ENCODE measurements at regions not wholly inside any gene's neighbourhood (a gene's known extent, or its start where the extent isn't known, plus 50 kb on each side); places are given as distances from the start of the nearest gene placed in this dataset.
"Not testable (repeated sequence)": the region's sequence is repeated elsewhere in the genome, so short reads cannot be mapped to it uniquely, and the experiment has no call there.

- no peak for DNase-seq
Measured at GRCh38 chr12:102344691-102345090, 135.7 kb downstream of the IGF1 start.

GRCh38 chr12:102343361-102344121 is 136.8 kb downstream of the IGF1 start:
- no peak for DNase-seq

- no peak for DNase-seq
Measured at GRCh38 chr12:102342281-102343006, 137.9 kb downstream of the IGF1 start.

GRCh38 chr12:102334765-102335164 is 137.1 kb upstream of the PMCH start:
- no peak for DNase-seq

GRCh38 chr12:102331419-102331818 is 133.8 kb upstream of the PMCH start:
- DNase-seq: no peak

GRCh38 chr12:102329883-102330282 is 132.2 kb upstream of the PMCH start:
- no peak for DNase-seq

- DNase-seq: no peak
Measured at GRCh38 chr12:102326982-102327381, 129.3 kb upstream of the PMCH start.

GRCh38 chr12:102325108-102325507 is 127.5 kb upstream of the PMCH start:
- DNase-seq: not testable (repeated sequence)

- DNase-seq: no peak
Measured at GRCh38 chr12:102323799-102324198, 126.2 kb upstream of the PMCH start.

- no peak for DNase-seq
Measured at GRCh38 chr12:102322254-102322653, 124.6 kb upstream of the PMCH start.

- no peak for DNase-seq
Measured at GRCh38 chr12:102321305-102322082, 123.9 kb upstream of the PMCH start.

GRCh38 chr12:102317155-102317554 is 119.5 kb upstream of the PMCH start:
- DNase-seq: no peak

- DNase-seq: no peak
Measured at GRCh38 chr12:102316723-102317122, 119.1 kb upstream of the PMCH start.

- no peak for DNase-seq
Measured at GRCh38 chr12:102314821-102315220, 117.2 kb upstream of the PMCH start.

- DNase-seq: not testable (repeated sequence)
Measured at GRCh38 chr12:102313116-102313971, 115.7 kb upstream of the PMCH start.

GRCh38 chr12:102305486-102305885 is 107.9 kb upstream of the PMCH start:
- DNase-seq: no peak

- DNase-seq: not testable (repeated sequence)
Measured at GRCh38 chr12:102304667-102305066, 107.0 kb upstream of the PMCH start.

- DNase-seq: no peak
Measured at GRCh38 chr12:102302553-102302952, 104.9 kb upstream of the PMCH start.

- no peak for DNase-seq
Measured at GRCh38 chr12:102301547-102301946, 103.9 kb upstream of the PMCH start.

- DNase-seq: peak in 1 of 2 experiments; percentile 1
Measured at GRCh38 chr12:102300824-102301461, 103.3 kb upstream of the PMCH start.

GRCh38 chr12:102299731-102300130 is 102.1 kb upstream of the PMCH start:
- DNase-seq: no peak

GRCh38 chr12:102298022-102298421 is 100.4 kb upstream of the PMCH start:
- DNase-seq: no peak
